HG02678 (cell line): ENCODE measurements at regions not wholly inside any gene's neighbourhood (a gene's known extent, or its start where the extent isn't known, plus 50 kb on each side); places are given as distances from the start of the nearest gene placed in this dataset.
"Not testable (repeated sequence)": the region's sequence is repeated elsewhere in the genome, so short reads cannot be mapped to it uniquely, and the experiment has no call there.

ENCODE experiments used
- ATAC-seq: cut with Tn5 transposase; IDR thresholded peaks from one replicate; pipeline ENCODE4 v1.9.1; 2021; ENCODE audit warnings: mild to moderate bottlenecking, moderate library complexity; ENCODE audit not compliant: unreplicated experiment

DNA sequence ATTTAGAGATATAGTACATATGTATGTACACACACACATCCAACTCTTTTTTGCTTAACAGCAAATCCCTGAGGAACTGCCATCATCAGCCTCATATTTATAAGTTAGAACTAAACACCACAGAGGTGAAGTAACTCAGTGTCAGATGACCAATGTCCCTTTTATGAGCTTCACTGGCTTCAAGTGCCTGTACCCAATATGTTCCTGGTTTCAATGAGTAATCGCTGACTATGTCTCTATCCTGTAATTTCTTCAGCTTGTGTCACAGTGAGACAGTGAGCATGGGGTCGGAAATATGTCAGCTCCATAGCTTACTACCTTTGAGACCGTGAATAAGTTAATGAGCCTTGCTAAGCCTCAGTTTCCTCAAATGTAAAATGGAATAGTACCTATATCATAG, 136.2 kb upstream of the RASGEF1B start:
- ATAC-seq = no peak

DNA sequence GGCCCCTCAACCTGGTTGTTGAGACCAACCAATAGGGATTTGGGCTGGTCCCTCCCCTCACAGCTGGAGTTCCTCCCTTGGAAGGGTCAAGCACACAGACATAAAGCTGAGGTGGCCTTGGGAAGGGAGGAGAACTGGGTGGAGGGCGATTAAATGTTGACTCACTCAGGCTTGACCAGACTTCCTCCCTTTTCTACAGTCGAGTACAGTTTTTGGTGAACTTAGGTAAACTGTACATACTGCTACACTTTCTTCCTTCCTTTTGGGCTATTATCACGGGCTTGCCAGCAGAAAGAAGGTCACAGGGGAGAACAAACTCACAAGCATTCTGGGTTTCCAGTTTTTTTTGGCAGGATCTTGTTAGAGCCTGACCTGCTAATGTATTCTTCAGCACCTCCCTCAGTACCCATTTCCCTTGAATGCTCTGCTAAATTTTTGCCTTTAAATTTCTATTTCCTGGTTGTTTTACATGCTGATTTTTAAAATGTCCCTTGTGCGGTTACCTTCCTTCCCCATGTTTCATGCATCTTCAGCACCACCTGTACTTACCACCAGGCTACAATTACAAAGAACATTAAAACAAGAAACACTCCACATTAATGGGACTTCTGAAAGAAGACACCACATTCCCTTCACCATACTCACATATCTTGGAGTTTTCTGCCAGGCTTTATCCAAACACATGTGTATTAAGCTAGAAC, 135.2 kb upstream of the RASGEF1B start:
- ATAC-seq = no peak

GRCh38 chr4:81606166-81606565, 134.5 kb upstream of the RASGEF1B start:
- ATAC-seq = no peak

DNA sequence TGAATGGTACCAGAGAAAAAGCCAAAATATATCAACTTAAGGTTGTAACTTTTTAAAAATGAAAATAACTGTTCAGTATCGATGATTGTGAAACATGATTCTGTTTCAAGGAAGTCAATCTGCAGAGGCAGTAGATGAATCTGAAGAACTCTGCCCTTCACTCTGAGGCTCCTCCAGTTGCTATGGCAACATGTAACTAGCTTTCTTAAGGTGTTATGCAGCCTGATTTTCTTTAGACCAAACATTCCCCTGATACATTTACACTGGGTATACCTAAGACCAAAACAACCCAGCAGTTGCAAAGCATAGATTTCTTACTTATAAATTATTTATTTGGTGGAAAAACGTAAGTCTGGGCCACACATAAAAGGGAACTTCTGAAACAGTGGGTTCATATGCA, 133.6 kb upstream of the RASGEF1B start:
- ATAC-seq = no peak

GRCh38 chr4:81604683-81605218, 133.0 kb upstream of the RASGEF1B start:
- no peak for ATAC-seq

- ATAC-seq = no peak
These were observed 131.1 kb upstream of the RASGEF1B start for GRCh38 chr4:81602854-81603253.

- ATAC-seq = no peak
These were observed 129.6 kb upstream of the RASGEF1B start for GRCh38 chr4:81601358-81601694.

DNA sequence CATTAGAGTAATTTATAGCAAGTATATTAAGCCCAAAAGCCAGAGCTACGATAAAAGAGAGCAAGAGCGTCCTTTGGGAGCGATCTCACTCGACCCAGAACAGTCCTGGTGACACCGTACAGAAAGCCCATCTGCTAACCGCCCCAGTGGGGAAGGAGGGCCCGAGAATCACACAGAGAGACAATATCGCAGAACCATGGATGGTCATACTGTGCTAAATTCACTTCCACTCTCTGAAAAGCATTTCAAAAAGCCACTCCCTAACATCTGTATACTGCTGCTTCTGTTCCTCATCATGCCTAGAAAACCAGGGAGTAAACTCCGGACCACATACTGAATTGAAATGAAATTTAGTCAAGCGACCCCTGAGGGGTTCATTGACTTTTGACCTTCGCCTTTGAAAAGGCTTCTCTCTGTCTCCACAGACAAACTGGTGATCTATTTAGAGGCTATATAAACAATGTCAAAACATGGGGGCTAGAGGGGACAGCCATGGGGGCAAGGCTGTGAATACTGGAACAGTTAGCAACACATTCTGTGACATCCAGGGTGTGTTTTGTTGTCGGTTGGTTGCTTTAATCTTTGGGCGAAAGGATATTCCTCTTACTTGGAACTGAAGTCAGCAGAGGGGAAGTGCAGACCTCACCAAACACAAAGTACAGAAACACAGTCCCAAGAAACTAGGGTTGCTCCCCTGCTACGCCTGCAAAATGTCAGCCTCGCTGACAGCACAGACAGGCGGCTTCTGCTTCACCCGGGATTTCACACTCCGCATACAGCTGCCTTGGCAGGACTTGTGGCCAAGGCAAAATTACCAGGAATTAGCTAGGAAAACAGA, 129.0 kb upstream of the RASGEF1B start:
- no peak for ATAC-seq

GRCh38 chr4:81599742-81600380, 128.2 kb upstream of the RASGEF1B start:
- no peak for ATAC-seq

GRCh38 chr4:81595798-81596610, 124.3 kb upstream of the RASGEF1B start:
- ATAC-seq = no peak

GRCh38 chr4:81595287-81595686, 123.6 kb upstream of the RASGEF1B start:
- ATAC-seq = no peak

DNA sequence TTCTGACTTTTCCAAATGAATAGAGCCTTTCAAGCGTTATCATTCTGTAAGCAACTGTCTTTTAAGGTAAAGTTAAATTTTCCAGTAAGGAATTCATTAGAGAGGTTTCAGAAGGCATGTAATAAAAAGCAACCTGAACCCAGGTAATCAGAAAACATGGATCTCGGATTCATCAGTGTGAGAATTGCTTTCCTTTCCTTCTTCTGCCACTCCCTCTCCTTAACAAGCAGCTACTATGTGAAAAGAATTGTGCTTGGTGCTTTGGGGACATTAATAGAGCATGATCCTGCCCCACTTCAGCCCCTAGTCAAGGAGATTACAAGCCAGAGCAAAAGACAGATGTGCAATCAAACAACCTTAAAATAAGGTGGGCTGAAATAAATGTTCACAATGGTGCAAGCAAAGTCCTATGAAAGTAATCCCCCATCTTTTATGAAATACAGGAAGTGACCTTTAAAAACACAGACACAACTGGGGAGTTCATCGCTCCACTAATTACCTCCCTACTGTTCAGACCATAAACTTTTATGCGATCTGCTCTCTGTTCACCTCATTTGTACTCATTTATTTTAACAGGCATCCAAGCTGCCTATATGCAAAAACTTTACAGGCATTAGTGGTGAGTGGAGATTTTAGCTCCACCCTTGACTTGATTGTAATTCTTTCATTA, 122.9 kb upstream of the RASGEF1B start:
- ATAC-seq = no peak

DNA sequence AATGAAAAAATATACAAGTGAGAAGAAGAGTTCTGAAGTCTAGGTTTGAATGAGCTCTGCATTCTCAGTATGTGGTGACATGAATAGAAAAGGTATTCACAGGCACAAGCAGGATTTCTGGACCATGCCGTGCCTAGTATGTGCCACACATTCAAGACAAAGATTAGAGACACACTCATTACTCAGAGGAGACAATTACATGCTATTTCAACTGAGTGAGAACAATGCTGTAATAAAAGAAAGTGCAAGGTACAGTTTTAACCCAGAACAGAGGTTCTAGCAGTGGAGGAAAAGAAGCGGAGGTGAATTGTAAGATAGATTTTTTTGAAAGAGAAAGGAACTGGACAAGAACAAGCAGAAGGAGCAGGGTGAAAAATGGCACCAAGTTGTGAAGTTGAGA, 121.0 kb upstream of the RASGEF1B start:
- no peak for ATAC-seq

DNA sequence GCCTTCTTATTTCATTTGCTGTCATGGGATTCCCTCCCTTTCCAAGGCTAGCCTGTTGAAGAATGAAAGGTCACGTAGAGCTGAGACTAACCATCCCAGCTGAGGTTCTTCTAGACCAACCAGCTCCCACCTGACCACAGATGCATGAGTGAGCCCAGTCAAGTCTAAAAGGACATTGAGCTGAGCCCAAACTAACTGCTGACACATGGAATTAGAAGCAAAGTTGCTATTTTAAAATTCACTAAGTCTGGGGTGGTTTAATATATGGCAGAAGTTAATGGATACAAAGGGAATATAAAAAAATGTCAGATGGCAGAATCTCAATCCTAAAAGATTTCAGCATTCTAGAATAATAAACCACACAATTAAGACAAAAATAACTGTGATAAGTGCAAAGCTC, 118.9 kb upstream of the RASGEF1B start:
- no peak for ATAC-seq

DNA sequence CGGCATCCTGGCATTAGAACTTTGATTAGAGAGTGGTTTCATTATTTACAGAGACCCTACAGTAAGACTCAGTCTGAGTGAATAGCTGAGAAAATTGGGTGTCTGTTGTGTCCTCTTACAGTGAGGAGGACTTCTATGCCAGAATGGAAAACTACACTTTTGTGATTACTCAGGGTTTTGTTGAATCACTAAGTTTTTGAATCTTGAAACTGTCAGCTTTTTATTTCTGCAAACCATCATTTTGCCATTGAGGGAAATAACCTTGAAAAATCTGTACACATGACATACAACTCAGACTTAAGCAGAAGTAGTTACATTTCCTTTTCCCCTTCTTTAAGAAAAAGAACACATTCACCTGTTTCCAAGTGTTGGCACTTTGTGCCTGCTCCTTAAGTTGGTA, 117.6 kb upstream of the RASGEF1B start:
- no peak for ATAC-seq

GRCh38 chr4:81586706-81587105, 115.0 kb upstream of the RASGEF1B start:
- no peak for ATAC-seq

DNA sequence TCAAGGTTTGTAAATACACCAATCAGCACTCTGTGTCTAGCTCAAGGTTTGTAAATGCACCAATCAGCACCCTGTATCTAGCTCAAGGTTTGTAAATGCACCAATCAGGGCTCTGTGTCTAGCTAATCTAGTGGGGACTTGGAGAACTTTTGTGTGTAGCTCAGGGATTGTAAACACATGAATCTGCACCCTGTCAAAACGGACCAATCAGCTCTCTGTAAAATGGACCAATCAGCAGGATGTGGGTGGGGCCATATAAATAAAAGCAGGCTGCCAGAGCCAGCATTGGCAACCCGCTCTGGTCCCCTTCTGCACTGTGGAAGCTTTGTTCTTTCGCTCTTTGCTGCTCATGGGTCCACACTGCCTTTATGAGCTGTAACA, 109.3 kb upstream of the RASGEF1B start:
- ATAC-seq = not testable (repeated sequence)

GRCh38 chr4:81580346-81580993, 108.8 kb upstream of the RASGEF1B start:
- ATAC-seq = no peak

GRCh38 chr4:81577392-81577791, 105.7 kb upstream of the RASGEF1B start:
- no peak for ATAC-seq

GRCh38 chr4:81574991-81575390, 103.3 kb upstream of the RASGEF1B start:
- no peak for ATAC-seq
